NCI-H1092 treated with DMSO at 0.1 percent for 48 hours (cell line): ENCODE measurements at regions not wholly inside any gene's neighbourhood (a gene's known extent, or its start where the extent isn't known, plus 50 kb on each side); places are given as distances from the start of the nearest gene placed in this dataset.

ENCODE experiments used
- DNase-seq: peaks from one replicate; lab custom pipeline; 2025; lab: John Stamatoyannopoulos, UW

DNA sequence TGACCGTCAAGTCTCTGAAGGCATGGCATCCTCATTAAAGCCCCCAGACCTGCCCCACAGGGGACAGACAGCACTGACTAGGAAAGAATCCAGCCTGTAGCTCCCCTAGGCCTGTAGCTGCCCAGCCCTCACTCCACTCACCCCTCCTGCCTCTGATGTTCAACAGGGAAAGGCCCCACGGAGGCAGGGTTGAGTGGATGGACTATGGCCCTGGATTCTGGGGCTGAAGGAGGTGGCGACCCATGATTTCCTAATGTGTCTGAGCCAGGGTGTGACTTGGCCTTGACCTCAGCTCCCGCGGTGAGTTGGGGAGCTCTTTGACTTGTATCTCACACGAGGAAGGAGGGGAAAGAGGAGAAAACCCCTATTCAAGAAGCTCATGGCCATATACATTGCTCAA is 238.5 kb upstream of the CSF3R start:
- no peak for DNase-seq

DNA sequence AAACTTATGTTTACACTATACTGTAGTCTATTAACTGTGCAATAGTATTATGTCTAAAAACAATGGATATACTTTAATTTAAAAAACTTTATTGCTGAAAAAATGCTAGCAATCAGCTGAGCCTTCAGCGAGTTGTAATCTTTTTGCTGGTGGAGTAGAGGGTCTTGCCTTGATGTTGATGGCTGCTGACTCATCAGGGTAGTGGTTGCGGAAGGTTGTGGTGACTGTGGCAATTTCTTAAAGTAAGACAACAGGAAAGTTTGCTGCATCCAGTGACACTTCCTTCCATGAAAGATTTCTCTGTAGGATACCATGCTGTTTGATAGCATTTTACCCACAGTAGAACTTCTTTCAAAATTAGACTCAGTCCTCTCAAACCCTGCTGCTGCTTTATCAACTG is 234.7 kb upstream of the CSF3R start:
- no peak for DNase-seq

DNA sequence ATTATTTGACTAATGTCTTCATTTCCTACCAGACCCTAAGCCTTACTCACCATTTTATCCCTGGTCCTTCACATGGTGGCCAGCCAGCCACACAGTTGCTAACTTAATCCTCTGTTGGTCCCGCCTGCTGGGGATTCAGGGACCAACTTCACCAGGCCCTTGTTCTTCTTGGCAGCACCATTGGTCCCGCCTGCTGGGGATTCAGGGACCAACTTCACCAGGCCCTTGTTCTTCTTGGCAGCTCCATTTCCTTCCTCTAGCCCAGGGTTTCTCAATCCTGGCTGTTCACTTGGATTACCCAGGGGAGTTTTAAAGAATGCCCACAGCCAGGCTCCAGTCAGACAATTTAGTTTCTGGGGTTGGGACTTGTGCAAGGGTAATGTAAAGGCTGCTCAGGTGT is 233.1 kb upstream of the CSF3R start:
- no peak for DNase-seq

DNA sequence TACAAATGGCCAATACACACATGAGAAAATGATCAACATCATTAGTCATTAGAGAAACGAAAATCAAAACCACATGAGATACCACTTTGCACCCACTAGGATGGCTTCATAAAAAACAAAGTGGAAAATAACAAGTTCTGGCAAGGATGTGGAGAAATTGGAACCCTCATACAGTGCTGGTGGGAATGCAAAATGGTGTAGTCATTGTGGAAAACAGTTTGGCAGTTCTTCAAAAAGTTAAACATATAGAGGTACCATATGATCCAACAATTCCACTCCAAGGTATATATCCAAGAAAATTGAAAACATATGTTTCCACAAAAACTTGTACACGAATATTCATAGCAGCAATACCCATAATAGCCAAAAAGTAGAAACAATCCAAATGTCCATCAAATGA is 231.6 kb upstream of the CSF3R start:
- DNase-seq = no peak

DNA sequence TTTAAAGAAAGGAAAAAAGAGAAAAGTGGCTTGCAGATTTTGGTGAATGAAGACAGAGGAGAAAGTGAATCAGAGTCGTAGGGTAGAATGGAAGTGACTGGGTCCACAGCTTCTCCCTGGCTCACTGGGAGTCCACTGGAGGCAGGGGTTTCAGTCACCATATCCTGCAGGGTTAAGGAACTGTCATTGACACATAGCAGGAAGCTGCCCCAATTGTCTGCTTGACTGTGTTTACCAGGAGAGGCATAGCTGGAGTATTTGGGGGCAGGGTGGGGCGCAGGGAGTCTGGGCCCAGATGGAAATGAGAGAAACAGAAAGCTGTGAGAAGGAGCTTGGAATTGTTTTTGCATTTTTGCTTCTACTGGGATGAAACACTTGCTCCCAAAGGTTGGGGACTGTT is 228.8 kb upstream of the CSF3R start:
- no peak for DNase-seq

DNA sequence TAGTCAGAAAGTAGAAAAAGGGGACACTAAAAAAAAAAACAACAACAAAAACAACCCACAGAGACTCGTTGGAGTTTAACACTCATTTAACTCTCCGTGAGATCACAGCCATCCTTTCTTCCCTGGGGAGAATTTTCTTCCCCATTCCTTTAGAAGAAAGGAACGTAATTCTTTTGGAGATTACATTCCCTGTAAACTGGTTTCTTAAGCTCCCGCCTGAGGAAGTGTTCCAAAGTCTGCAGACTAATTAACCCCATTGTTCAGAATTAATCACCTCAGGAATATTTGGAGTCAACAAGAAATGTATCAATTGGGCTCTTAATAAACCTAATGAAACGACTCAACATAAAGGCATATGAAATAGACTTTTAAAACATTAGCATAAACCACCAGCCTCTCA is 228.2 kb upstream of the CSF3R start:
- DNase-seq = no peak

DNA sequence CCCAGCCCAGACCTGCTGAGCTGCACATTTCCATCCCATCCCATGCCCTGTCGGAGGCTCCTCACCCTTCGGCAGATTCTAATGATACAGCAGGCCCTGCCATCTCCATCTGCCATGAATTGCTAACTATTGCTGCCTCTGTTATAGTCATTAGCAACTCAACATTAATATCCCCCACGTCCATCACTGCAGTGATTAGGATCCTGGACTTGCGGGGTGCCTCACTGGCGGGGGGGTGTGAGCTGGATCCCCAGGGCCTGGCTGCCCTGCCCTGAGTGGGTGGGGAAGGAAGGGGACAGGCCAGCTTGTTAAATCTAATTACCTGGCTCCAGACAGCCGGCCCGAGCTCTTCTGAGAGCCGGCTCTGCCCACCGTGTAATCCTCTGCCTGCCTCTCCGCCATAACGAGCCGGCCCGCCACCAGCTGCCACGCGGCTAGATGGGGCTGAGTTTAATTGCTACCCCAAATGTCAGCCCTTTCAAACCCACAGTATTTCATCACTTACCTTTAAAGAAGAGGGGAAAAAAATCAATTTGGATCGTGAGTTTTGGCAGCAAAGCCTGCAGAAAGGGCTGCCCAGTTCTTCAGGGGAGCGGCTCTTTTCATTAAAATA is 227.3 kb upstream of the CSF3R start:
- peak; percentile 62 for DNase-seq

DNA sequence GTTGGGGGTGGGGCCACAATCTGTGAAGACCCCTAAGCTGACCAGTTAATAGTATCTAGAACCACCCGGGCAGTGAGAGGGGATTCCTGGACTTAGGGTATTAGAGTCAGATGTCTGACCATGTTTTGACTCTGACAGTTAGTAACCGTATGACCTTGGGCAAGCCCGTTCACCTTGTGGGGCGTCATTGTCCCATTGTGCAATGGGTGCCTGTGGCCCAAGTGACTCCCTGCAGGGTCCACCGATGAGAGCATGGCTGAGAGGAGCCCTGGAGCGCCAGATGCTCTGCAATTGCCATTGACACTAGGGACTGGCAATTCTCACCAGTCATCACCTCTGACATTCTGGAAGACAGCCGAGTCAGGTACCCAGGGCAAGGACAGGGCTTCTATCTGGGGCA is 225.9 kb upstream of the CSF3R start:
- DNase-seq = no peak

DNA sequence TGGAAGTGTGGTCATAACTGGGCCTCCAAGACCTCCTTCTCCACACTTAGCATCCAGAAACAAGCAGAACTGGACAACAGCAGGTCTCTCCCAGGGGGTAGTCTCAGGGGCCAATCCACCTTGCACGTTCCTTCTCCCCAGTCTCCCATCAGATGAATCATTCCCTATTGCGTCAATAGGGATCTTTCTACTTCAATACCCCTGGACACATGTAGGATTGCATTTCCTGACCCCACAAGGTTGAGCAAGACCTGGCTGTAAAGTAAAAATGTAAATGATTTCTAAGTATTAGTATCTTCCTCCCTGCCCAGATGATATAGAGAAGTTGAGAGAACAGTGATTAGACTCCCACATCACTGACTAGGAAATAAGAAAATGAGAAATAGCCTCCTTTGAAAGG is 224.5 kb upstream of the CSF3R start:
- no peak for DNase-seq

DNA sequence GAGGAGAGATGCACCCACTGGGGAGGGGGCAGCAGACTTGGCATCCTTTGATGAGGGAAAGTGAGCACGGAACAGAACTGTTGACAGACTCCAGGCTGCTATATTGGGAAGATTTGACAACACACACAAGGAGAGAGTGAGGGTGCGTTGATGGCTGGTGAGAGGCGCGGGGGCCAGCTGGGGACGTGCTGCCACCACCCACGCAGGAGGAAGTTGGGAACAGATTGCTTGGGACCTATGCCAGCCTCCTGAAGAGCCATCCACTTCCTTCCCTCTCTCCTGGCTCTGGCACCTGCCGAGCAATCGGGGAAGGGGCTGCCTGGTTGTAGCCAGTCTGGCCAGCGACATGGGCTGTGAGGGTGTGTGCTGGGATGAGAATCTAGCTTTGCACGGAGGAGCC is 223.7 kb upstream of the CSF3R start:
- peak; percentile 71 for DNase-seq

DNA sequence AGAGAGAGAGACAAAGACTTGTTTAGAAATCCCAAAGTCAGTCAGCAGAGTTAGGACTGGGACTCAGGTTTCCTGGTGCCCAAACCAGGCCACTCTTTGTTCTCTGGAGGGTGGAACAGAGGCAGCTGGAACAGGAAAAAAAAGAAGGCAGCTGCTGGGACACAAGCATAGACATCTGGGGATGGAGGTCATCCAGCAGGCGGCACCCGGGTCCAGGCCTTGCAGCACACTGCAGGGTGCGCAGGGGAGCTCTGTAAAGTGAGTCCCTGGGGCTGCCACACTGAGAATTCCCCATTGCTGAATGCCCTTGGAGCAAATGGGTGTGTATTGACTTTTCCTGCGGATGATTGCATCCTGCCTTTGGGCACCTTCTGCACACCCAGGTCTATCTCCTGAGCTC is 222.9 kb upstream of the CSF3R start:
- DNase-seq = peak; percentile 57

DNA sequence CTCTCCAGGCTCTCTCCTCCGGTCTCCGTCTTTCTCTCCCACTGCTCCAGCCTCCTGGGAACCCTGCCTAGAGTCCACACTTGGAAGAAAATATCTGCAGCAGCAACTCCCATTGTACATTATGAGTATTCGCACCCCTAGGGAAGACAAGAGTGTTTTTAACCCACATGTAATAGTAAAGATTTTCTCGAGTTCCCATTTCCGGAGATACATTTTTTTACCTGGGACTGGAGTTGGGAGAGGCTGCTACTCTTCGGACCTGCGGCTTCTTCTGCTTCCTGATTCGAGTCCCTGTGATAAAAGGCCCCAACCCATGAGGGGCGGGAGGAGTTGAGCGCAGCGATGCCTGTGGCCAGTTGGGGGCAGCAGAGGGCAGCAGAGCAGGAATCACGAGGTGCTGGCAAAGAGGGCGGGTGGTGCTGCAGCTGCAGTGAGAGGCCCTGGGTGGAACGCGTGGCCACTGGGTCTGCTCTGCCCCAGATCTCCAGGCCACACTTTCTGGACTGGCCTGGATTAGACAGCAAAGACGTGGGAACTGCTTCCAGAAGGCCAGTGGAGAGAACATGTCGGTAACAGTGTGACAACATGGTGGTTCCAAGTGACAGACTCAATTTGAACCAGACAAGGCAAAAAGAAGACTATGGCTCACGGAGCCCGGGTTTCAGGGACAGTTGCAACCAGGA is 221.0 kb upstream of the CSF3R start:
- peak; percentile 91 for DNase-seq

DNA sequence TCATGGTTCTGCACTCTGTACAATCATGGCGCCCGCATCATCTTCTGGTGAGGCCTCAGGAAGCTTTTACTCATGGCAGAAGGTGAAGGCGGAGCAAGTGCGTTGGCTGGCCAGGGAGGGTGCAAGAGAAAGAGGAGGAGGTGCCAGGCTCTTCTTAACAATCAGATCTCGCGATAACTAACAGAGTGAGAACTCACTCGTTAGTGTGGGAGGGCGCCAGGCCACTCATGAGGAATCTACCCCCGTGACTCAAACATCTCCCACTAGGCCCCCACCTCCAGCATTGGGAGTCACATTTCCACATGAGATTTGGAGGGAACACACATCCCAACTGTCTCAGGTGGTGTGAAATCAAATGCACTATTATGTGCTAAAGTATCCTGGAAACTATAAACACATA is 220.2 kb upstream of the CSF3R start:
- no peak for DNase-seq

DNA sequence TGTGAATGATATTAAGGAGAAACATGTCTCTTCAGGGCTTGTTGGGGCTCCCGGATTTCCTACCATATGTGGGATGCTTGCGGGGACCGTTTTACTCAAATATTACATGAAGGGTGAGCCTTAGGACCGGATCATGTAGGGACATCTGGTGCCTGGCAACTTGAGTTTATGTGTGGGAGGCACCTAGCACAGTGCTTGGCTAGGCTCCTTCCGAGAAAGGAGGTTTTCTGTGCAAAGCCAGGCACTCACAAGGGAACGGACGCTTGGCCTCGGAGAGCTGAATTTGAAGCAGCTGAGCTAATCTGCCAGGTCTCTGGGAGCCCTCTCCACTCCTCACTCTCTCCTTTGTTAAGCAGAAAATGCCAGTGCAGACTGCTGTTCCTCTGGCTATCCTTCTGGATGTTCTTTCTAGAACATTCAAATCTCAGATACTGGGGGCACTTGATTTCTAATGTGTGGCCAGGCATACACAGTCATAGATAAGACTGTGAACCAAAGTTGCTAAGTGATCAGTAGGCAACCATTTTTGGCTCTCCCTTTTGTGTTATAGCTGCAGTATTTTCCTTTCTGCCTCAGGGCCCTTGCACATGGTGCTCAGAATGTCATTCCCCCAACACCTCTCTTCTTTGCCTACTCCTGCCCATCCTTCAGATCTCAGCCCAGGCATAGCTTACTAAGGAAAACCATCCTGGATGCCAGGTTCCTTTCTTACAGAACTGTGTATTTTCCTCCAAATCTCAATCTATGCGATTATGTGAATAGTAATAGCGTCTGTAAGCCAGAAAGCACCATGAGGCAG is 216.6 kb upstream of the CSF3R start:
- no peak for DNase-seq

DNA sequence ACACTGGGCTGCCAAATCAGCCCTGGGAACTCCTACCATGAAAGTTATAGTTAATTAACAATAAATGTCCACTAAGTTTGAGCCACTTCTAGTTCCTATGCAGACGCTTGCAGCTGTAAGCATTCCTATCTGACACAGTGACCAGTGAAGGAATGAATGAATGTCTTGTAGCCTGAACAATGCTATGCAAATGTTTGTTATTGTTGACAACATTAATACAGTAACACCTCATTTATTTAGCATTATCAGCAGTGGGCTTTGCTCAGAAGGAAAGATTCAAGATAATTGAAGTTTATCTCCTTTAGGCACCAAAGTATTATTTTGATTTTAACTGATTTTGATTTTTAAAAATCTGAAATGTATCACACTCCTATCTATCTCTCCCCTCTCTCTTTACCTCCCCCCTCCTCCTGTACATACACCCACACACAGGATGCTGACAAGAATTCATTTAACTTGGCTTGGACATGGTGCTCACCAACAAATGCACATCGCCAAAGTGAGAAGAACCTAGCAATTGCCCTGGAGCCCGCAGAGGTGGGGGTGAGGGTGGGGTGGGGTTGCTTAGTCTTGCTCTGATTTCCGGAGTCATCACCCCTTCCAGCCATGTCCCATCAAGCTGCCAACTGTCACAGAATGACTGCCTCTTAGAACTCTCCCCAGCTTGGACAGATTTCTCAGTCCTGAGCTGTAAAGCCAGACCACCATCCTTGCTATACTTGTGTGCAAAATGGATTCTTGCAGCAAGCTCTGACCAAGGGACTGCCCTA is 215.3 kb upstream of the CSF3R start:
- no peak for DNase-seq

DNA sequence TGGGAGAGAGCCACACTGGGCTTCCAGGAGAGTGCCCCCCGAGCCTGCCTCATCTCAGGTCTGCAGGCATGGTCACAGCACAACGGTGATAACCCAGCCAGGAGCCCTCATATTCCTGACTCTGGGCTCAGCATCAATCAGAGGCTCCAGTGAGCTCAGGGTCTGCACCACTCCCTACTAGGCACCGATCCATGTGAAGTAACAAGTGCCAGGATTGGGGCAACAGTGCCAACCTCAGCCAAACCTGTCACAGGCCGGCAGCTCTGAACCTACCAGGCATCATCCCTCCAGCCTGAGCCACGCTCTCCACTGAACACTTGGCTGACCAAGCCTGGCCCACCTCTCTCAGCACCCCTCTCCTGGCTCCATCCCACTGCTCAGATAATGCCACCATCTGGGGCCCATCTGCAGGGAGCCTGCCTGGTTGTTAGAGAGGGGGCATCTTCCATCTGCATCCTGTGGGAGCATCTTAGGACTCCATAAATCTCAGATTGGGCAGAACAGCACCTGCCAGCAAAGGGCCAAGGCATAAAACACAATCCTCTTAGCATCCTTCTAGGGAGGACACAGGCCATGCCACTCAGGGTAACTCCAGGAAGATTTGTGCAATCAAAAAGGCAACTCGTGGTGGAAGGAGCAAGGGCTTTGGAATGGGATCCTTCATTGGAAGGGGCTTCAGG is 213.7 kb upstream of the CSF3R start:
- DNase-seq = no peak

DNA sequence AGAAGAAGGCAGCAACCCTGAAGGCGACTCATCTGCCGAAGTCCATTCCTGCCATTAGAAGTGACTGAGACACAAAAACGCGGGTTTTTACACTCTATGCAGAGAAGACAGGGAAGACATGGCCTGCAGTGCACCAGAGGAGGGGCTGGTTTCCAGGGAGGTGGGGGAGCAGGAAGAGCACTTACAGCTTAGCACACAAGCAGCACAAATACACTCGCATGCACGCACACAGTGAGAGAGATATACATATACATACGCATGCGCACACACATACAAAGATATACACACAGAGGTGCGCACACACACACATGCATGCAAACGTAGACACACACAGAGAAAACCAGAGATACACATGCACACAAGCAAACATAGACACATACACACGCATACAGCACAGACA is 210.9 kb upstream of the CSF3R start:
- no peak for DNase-seq

DNA sequence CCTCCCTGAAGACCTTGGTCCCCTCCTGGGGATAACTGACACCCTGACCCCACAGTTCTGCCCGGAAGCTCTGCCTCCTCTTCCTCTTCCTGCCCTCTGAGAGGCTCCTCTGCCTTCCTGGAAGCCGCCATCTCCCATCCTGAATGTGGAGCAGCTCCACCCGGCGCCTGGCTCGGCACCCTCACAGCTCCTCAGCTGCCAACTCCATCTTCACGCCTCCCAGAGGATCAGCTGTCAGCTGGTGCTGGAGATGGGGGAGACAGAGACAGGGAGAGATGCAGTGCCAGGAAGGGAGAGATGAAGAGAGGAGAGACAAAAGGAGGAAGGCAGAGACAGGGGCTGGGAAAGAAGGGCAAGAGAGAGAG is 210.4 kb upstream of the CSF3R start:
- DNase-seq = no peak

DNA sequence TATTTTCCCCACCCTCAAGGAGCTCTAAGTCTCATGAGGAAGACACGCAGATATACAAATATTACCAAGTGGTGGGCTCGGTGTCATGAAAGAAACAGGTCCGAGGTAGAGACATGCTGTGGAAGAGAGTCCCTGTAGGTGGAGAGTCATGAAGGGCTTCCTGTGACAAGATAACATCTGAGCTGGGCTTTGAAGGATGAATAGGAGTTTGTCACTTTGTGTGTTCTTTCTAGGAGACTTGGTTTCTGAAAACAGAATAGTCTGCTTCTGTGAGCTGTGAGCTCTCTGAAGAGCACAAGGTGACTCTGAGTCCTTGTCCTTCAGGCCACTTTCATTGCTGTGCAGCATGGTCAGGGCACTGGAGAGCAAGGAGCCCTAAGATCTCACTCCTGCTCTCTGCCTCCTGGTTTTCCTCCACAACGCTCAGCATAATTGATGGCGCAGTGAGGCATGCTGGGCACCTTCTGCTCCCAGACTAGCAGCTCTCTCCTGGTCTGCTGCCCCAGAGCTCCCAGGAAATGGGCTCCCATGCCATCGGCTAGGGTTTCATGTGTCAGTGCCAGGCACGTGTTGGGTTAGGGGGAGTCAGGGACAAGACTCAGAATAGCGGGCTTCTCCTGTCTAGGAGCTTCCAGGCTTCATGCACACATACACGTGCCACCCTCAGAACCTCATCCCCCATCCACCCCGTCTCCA is 209.9 kb upstream of the CSF3R start:
- no peak for DNase-seq

DNA sequence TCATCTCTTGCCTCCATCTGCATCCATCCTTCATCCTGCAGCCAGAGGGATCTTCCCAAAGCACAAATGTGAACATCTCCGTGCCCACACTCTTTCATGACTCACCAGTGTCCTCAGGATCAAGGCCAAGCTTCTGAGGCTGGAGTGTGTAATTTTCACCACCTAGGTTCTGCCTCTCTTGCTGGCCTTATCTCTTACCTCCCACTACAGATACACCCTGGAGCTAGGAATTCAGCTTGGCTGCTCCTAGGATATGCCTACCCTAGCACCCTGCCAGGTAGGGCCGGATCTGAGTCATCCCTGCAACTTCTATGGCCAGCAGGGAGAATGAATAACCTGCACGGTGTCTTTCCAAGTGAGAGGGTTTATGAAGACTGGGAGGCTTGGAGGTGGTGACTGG is 208.7 kb upstream of the CSF3R start:
- DNase-seq = no peak

DNA sequence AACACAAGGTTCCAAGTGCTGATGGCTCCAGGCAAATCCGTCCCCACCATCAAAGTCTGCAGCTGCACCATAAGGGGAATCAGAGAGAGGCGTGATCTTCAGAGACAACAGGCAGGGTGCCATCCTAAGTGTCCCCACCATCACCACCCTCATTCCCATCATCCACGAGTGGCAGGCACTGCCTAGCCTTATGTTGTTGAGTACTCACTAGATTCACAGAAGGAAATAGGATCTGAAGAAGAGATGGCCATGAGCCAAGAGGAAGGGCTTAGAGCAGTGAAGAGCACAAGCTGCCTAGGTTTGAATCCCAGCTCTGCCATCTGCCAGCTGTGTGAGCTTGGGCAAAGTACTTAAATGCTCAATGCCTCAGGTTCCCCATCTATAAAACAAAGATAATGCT is 207.3 kb upstream of the CSF3R start:
- peak; percentile 31 for DNase-seq

DNA sequence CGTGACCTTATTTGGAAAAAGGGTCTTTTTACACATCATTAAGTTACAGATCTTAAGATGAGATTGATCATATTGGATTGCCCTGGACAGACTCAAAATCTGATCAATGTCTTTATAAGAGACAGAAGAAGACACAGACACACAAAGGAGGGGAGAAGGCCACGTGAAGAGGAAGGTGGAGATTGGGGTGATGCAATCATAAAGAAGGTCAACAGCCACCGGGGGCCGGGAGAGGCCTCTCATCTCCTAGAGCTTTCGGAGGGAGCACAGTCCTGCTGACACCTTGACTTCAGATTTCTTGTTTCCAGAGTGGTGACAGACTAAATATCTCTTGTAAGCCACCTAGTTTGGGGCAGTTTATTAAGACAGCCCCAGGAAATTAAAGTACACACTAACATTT is 204.6 kb upstream of the CSF3R start:
- DNase-seq = no peak
